Muscle of back (tissue), 3 donors: ENCODE measurements at regions not wholly inside any gene's neighbourhood (a gene's known extent, or its start where the extent isn't known, plus 50 kb on each side); places are given as distances from the start of the nearest gene placed in this dataset.
"Not testable (repeated sequence)": the region's sequence is repeated elsewhere in the genome, so short reads cannot be mapped to it uniquely, and the experiment has no call there.

Experiments
- DNase-seq, 3 donors: peaks; one replicate each; pipeline versions ENCODE4 v3.0.0 to v3.0.0-alpha.2; 2013

DNA sequence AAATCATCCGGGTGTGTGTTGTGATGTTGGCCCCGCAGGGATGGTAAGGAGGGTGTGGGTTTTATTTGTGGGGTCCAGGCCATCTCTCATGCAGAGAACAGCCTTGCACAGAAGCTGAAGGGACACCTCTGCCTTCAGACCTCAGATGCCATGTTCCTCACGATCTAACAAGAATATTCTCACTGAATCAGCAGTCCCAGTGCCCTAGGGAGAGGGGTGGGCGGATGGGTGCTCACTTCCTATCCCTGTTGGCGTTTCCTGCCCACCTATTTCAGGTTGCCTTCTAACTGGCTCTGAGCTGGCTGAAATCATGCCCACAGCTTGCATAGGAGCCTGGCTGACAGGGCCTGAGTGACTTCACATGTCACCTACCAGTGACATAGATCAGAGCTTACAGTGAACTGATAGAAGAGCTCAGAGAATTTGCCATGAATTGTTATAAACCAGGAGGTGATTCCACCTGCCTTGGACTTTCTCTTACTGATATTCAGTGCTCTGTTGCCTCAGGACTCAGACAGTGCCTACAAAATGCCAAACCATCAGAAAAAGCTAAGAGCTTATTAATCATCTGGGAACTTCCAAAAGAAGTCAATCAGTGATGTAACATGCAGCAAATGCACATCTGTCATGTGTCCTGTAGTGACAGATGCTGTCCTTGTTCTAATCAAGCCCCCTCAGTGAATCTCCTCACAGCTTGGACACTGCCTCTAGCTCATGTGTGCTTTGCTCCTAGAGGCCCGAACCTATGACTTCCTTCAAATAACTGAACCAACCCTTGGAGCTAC, 186.8 kb upstream of the ADRA1D start:
- DNase-seq = no peak

GRCh38 chr20:4435225-4435624, 186.1 kb upstream of the ADRA1D start:
- peak; percentile 5 to 69 (median 29) for DNase-seq

GRCh38 chr20:4434681-4435080, 185.6 kb upstream of the ADRA1D start:
- DNase-seq = no peak

GRCh38 chr20:4431446-4431845, 182.4 kb upstream of the ADRA1D start:
- DNase-seq = no peak

GRCh38 chr20:4430826-4431225, 181.7 kb upstream of the ADRA1D start:
- not testable (repeated sequence) for DNase-seq

DNA sequence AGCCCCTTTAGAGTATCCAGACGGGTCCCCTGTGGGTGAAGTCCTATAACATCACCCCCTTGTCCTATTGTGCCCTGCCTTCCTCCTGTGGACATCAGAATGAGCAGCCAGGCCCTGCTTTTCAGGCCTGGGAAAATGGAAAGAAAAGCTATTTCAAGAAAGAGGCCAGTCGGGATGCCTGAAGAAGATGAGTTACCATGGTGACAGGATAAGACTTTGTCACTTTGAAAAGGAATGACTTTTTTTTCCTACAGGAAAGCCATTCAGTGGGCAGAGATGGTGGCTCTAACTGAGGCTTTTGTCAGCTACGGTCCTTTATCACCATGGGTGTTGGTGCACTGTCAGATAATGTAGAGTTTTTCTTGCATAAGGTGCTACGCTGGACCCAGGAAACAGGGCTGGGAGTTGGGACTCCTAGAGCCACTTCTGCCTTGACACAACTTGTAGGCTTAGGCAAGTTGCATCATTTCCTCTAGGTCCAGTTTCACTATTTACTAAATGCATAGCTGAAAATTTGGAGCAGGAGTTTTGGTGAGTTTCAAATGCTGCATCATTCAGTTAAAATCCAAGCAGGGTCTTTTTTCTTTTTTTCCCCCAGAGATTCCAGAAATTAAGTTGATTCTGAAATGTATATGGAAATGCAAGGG, 179.0 kb upstream of the ADRA1D start:
- no peak for DNase-seq

GRCh38 chr20:4418141-4418540, 169.1 kb upstream of the ADRA1D start:
- no peak for DNase-seq

- DNase-seq = no peak
Measured at GRCh38 chr20:4415281-4415680, 166.2 kb upstream of the ADRA1D start.

- no peak for DNase-seq
Measured at GRCh38 chr20:4413314-4414049, 164.4 kb upstream of the ADRA1D start.

DNA sequence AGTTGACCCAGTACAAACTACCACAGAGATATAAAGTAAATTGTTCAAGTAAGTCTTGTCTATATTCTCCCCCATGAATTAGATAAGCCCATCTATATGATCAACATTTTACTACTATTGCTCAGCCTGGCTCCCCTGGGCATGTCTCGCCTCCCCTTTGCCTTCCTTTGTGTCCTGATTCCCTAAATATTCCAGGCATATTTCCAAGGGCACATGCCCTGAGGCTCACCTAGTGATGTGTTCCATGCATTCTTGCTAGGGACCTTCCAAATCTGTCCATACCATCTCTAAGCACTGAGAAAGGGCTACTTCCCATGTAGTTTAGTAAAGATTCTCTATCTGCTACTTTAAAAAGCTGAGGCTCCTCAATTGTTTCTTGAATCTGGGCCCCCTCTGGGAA, 163.1 kb upstream of the ADRA1D start:
- no peak for DNase-seq

GRCh38 chr20:4411744-4412143, 162.7 kb upstream of the ADRA1D start:
- DNase-seq = no peak

DNA sequence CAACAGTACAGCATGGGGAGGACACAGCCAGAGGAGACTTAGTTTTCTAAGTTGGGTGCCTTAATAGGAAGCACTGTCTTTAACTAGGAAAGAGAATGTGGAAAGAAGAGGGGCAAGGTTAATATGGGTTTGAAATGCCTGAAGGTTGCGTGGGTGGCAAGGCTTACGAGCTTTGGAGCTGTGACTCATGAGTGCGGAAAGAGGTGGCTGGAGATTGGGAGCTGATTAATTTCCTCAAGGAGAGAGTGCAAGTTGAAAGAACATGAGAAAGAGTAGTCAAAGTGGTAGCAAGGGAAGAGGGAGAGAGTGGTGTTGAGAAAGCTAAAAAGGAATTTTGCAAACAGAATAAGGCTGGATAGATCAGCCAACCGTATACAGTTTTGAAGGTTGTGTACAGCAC, 157.5 kb upstream of the ADRA1D start:
- DNase-seq = peak in 1 of 3 donors; percentile 25

- DNase-seq = no peak
Measured at GRCh38 chr20:4401601-4402000, 152.5 kb upstream of the ADRA1D start.

DNA sequence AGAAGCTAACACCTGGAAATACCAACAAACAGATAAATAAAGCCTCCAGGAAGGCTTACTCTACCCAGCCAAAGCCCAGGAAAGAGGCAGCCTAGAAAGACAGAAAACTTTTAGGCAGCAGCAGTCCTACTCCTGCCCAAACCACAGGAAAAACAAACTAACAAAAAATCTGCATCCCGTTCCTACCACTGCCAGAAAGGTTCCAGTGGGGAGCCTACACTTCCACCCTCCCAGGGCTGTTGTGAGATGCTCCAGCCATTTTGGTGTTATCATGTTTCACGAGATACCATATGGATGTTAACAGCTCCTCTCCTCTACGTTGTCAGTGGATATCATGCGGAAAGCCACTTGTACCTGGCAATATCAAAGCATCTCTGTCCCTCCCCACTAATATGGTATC, 135.9 kb upstream of the ADRA1D start:
- DNase-seq = no peak

- no peak for DNase-seq
Measured at GRCh38 chr20:4383961-4384360, 134.9 kb upstream of the ADRA1D start.

DNA sequence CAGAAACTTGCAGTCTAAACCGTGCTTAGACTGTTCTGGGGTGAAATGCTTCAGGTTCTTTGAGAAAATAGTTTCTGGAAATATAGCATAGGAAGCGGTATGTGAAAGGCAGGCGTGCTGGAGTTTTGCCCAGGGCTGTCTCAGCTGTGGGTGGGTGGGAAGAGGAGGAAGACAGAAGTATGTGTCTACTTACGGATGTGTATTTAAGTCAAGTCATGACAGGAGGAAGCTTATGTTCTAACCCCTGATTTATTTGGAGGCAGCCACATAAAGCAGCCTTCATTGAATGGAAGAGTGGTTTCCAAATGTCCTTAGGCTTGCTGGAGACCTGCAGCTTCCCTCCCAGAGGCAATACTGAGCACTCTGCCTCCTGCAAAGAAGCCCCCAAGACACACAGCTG, 126.8 kb upstream of the ADRA1D start:
- peak; percentile 47 to 73 (median 72) for DNase-seq

DNA sequence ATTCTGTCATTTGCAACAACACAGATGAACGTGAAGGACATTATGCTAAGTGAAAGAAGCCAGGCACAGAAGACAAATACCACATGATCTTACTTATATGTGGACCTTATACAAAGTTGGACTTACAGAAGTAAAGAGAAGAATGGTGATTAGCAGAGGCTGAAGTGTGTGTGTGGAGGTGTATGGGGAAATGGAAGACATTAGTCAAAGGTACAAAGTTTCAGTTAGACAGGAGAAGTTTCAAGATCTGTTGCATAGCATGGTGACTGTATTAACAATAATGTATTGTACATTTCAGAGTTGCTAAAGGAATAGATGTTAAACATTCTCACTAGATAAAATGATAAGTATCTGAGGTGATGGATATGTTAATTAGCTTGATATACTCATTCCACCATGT, 124.4 kb upstream of the ADRA1D start:
- no peak for DNase-seq

GRCh38 chr20:4371623-4372251, 122.7 kb upstream of the ADRA1D start:
- no peak for DNase-seq

DNA sequence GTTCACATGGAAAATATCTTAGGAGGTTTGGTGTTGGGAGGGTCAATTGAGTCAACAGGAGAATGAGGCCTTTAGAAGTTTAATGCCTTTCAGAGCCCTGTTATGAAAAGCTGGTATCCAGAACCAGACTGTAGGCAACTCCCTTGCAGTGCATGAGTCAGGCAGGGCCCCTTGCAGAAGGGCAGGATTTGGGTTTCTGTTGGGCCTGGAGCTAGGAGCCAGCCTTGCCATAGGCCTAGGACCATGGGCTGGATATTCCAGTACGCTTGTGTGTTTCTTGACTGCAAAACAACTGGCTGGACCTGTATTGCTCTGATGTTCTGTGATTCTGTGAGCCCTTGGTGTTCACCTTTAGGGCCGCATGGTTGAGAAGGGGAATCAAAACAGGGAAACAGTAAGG, 121.8 kb upstream of the ADRA1D start:
- DNase-seq = no peak

DNA sequence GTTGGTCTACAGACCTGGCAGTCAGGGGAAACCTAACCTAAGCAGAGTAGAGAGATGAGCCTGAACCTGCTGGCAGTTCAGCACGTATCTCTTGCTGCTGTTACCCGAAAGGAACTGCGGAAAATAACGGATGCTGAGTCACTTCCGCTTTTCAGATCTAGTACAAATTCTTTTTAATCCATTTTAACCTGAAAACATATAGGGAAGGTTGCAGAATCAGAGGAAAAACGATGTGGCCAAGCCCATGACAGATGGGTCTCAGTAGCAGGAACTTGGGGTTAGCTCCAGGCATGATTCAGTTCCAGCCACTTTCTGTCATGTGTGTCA, 120.7 kb upstream of the ADRA1D start:
- no peak for DNase-seq

DNA sequence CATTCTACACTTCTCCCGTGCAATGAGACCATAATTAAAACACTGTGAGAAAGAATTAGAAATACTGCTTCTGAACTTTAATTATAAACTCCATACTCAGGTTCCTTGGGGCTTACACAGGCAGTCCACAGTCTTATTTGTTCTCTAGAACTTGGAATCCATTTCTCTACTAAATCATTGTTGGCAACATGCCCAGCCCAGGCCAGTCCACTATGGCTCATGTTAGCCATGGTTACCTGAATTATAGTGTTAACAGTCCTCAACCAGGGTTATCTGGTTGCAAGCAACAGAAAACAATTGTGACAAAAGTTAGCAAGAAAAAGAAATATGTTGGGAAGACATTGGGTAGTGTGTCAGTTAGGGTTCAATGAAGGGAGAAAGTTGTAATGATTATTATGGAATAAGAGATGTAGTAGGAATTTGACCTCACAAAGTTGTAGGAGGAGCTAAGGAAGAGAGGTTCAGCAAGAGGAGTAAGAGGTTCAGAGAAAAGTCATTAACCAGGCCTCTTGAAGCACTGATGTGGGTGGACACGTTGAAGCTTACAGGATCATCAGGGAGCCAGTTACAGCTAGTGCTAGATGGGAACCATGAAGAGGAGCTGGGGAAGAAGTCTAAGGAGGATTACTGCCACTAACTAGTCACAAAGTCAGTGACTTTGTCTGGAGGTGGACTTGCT, 120.2 kb upstream of the ADRA1D start:
- no peak for DNase-seq

DNA sequence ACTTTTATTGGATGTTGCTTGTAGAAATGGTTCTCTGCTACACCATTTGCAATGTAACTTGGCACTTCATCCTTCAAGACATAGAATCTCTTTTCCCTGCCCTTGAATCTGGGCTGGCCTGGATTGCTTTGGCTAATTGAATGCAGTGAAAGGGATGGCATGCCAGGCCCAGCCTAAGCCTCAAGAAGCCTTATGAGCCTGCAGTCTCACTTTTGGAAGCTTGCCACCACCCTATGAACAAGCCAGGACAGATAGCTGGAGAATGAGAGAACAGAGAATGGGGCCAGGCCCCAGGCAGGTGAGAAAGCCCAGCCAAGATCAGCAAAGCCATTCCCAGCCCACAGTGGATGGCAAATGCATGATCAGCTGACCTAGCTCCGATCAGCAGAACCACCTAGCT, 117.0 kb upstream of the ADRA1D start:
- DNase-seq = no peak
